ENCODE measurements at regions not wholly inside any gene's neighbourhood (a gene's known extent, or its start where the extent isn't known, plus 50 kb on each side); places are given as distances from the start of the nearest gene placed in this dataset.

DNA sequence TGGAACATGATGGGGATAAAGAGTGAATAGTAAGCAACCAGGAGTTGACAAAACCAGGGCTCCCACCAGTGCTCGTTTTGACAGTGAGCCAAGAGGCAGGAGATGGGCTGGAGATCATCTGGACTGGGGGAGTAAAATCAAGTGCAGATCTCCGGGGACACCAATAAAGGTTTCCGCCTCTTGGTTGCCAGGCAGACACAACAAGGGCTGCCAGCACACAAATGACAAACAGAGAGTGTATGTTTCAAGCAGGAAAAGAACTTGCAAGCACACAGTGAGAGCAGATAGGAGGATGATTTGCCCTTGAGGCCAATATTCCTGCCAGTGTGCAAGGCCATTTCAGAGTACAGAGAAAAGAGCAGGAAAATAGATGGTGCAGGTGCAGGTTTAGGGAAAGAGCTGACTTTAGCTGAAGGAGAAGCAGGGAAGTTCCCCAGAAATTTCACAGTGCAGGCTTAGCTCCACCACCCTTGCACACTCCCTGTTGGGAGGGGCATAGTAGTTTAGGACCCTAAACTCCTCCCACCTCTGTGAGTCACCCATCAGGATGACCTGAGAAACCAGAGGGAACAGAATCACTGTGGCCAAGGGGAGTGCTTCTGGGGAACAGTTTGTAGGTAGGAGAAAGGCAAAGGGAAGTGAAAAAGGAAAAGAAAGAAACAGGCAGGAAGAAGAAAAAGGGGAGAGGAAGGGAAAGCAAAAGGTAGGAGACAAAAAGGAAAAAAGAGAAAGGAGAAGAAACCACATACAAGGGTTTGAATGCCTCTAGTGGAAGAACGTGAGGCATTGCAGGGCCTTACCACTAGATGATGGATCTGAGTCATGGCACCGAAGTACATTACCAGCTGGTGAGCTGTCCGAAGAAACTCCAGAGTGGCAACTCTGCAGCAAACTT lies 404.4 kb downstream of the SLC6A15 start:
- intact Hi-C loops (cut with micrococcal nuclease): no loop called here
- no peak overlapping the region for H3K4me3 Mint-ChIP-seq
- Histone ChIP-seq H3K9me3 (ENCODE audit: control insufficient read depth, insufficient read depth, low read length) (no peaks in the 10 kb centered on the region), H3K27me3 (ENCODE audit: control insufficient read depth, insufficient read depth, low read length) (no peaks in the 10 kb centered on the region), H3K36me3 (ENCODE audit: control insufficient read depth, insufficient read depth, low read length) (no peaks in the 10 kb centered on the region), H3K4me3 (ENCODE audit: low read length) (no peak overlapping the region), H3K4me1 (ENCODE audit: control insufficient read depth, insufficient read depth, low read length) (no peaks in the 10 kb centered on the region), H3K27ac (ENCODE audit: low read length) (no peak overlapping the region)
- no peaks in the 10 kb centered on the region for H3K36me3 Mint-ChIP-seq
- no peaks in the 10 kb centered on the region for H3K4me1 Mint-ChIP-seq
- no peaks in the 10 kb centered on the region for H3K27me3 Mint-ChIP-seq (ENCODE audit: low read depth in 2 of 2)
- H3K27ac Mint-ChIP-seq: no peak overlapping the region
- ATAC-seq (no peak), DNase-seq (no peak)
- TF ChIP-seq, protein P1, sequence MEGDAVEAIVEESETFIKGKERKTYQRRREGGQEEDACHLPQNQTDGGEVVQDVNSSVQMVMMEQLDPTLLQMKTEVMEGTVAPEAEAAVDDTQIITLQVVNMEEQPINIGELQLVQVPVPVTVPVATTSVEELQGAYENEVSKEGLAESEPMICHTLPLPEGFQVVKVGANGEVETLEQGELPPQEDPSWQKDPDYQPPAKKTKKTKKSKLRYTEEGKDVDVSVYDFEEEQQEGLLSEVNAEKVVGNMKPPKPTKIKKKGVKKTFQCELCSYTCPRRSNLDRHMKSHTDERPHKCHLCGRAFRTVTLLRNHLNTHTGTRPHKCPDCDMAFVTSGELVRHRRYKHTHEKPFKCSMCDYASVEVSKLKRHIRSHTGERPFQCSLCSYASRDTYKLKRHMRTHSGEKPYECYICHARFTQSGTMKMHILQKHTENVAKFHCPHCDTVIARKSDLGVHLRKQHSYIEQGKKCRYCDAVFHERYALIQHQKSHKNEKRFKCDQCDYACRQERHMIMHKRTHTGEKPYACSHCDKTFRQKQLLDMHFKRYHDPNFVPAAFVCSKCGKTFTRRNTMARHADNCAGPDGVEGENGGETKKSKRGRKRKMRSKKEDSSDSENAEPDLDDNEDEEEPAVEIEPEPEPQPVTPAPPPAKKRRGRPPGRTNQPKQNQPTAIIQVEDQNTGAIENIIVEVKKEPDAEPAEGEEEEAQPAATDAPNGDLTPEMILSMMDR (IDR thresholded peaks at IDR 0.05): no peak
- WGBS (ENCODE audit: insufficient coverage): 53% methylated on average over 6 of the region's 6 CpGs
- H3K9me3 Mint-ChIP-seq: peaks cover 7 to 14% of the 10 kb centered on the region in 2 donors

DNA sequence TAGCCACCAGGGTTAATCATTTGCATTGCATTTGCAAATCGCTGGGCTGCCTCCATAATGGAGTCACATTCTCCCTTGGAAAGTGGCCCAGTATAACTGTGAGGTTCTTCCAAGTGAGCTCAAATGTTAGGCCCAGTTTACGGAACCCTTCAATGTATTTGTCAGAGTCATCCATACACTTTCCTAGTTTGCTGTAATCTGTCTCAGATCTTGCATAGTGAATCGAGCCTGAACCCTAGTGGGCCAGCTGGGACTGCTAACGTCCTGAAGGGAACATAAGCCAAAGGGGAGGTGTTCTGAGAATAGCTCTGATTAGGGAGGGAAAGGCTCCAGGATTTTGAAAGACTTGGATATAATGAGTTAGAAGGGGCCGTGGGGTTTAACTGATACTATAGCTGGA lies 406.3 kb downstream of the SLC6A15 start:
- WGBS (ENCODE audit: insufficient coverage): 71% methylated on average over 5 of the region's 5 CpGs
- no peaks in the 10 kb centered on the region for H3K4me1 ChIP-seq (ENCODE audit: control insufficient read depth, insufficient read depth, low read length)
- no peaks in the 10 kb centered on the region for H3K36me3 ChIP-seq (ENCODE audit: control insufficient read depth, insufficient read depth, low read length)
- no peak overlapping the region for H3K4me3 Mint-ChIP-seq
- TF ChIP-seq, protein P1 (IDR thresholded peaks at IDR 0.05): no peak
- no peaks in the 10 kb centered on the region for H3K36me3 Mint-ChIP-seq
- no peak overlapping the region for H3K27ac ChIP-seq (ENCODE audit: low read length)
- ATAC-seq: no peak
- H3K4me3 ChIP-seq (ENCODE audit: low read length): no peak overlapping the region
- DNase-seq: no peak
- H3K27me3 Mint-ChIP-seq (ENCODE audit: low read depth in 2 of 2): no peaks in the 10 kb centered on the region
- H3K9me3 ChIP-seq (ENCODE audit: control insufficient read depth, insufficient read depth, low read length): no peaks in the 10 kb centered on the region
- peaks cover 7 to 14% of the 10 kb centered on the region in 2 donors for H3K9me3 Mint-ChIP-seq
- intact Hi-C loops (cut with micrococcal nuclease): no loop called here
- no peaks in the 10 kb centered on the region for H3K27me3 ChIP-seq (ENCODE audit: control insufficient read depth, insufficient read depth, low read length)
- no peaks in the 10 kb centered on the region for H3K4me1 Mint-ChIP-seq
- H3K27ac Mint-ChIP-seq: no peak overlapping the region

DNA sequence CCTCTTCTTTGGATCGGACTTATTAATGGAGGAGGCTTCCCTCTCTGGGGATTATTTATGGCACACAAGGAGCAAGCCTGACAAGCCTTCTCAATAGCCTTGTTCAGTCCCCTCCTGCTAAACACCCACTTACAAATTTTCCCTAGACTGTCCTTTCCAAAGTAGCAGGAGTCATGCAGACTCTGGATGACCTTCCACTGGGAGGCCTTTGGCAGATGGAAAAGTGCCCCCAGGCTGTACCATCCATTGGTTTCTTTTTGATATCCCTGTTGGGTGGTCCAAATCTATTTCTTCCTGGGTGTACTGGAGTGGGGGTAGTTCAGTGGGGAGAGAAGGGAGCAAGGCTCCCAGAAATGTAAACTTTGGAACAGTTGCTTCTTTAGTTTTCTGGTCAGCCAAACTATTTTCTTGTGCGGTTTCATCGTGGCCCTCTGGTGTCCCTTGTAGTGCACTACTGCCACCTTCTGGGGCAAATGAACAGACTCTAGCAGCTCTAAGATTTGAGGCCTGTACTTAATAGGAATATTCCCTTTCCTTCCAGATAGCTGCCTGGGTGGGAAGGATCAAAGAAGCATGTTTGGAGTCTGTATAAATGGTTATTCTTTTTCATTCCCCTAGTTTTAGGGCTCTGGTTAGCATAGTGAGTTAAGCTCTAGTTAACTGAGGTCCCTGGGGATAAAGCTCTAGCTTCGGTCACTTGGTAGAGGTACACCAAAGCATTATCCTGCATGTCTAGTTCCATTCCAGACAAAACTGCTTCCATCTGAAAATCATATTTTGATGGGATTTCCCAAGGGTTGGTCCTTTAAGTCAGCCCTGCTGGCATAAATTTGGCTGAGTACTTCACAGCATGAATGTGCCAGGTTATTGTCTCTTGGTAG lies 409.5 kb downstream of the SLC6A15 start:
- peak in 1 of 2 donors; percentile 17 for DNase-seq
- no peaks in the 10 kb centered on the region for H3K4me1 ChIP-seq (ENCODE audit: control insufficient read depth, insufficient read depth, low read length)
- no peak overlapping the region for H3K27ac Mint-ChIP-seq

More for the DNA sequence above, 409.5 kb downstream of the SLC6A15 start:
- Histone ChIP-seq H3K36me3 (ENCODE audit: control insufficient read depth, insufficient read depth, low read length) (no peaks in the 10 kb centered on the region), H3K27me3 (ENCODE audit: control insufficient read depth, insufficient read depth, low read length) (no peaks in the 10 kb centered on the region), H3K27ac (ENCODE audit: low read length) (no peak overlapping the region), H3K4me3 (ENCODE audit: low read length) (no peak overlapping the region), H3K9me3 (ENCODE audit: control insufficient read depth, insufficient read depth, low read length) (no peaks in the 10 kb centered on the region)
- H3K4me3 Mint-ChIP-seq: no peak overlapping the region
- no peak for ATAC-seq
- no peaks in the 10 kb centered on the region for H3K4me1 Mint-ChIP-seq
- intact Hi-C loops (cut with micrococcal nuclease): no loop called here
- WGBS (ENCODE audit: insufficient coverage): 48% methylated on average over 3 of the region's 4 CpGs
- no peaks in the 10 kb centered on the region for H3K36me3 Mint-ChIP-seq
- H3K9me3 Mint-ChIP-seq: peaks cover 3 to 10% of the 10 kb centered on the region in 2 donors
- no peaks in the 10 kb centered on the region for H3K27me3 Mint-ChIP-seq (ENCODE audit: low read depth in 2 of 2)
- TF ChIP-seq, protein P1 (IDR thresholded peaks at IDR 0.05): no peak

Data from natural killer cell (primary cell).